ENCODE measurements at regions not wholly inside any gene's neighbourhood (a gene's known extent, or its start where the extent isn't known, plus 50 kb on each side); places are given as distances from the start of the nearest gene placed in this dataset.

GRCh38 chr17:77308861-77309726, 168.3 kb downstream of the SEC14L1 start:
- no peak for DNase-seq

DNA sequence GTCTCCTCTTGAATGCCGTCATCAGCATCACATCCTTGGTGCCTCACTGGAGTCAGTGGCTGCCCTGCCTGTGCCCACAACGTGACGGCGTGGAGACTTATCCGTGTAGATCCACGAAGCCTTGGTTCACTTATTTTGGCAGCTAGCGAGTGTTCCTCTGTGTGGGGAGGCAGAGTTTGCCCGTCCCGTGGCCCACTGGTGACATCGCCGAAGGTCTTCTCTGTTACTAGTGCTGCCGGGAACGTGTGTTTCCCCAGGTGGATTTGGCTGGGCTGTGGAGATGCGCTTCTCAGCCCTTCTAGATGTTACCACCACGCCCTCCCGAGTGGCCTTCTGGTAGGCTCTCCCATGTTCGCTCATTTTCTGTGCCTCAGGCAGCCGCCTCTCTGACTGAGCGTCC, 169.6 kb downstream of the SEC14L1 start:
- DNase-seq, result no peak

GRCh38 chr17:77311371-77311981, 170.7 kb downstream of the SEC14L1 start:
- no peak for DNase-seq

GRCh38 chr17:77312061-77312701, 171.4 kb downstream of the SEC14L1 start:
- DNase-seq, result no peak

- DNase-seq, result no peak
Observed at GRCh38 chr17:77312786-77313599, 172.2 kb downstream of the SEC14L1 start.

DNA sequence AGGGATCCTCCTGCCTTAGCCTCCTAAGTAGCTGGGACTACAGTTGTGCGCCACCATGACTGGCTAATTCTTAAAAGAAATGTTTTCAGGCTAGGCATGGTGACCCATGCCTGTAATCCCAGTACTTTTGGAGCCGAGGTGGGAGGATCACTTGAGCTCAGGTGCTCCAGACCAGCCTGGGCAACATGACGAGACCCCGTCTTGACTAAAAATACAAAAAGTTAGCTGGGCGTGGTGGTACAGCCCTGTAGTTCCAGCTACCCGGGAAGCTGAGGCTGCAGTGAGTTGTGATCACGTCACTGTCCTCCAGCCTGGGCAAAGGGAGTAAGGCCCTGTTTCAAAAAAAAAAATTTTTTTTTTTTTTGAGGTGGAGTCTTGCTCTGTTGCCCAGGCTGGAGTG, 173.1 kb downstream of the SEC14L1 start:
- no peak for DNase-seq

DNA sequence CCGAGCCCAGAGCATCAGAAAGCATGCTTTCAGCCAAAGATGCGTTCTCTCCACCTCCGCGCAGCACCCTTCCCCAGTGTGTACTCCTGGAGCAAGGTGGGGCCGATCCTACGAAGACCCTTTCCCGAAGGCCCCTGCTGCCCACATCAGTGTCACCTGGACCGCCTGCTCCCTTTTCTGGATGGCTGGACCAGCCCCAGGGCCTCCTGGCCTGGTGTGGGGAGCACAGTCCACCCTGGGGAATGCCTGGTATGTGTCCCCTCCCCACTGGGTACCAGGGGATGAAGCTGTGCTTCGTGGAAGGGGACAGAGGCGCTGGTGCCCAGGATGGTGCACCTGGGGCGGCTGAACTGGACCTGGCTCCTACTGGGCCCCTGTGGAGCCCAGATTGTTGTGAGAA, 173.8 kb downstream of the SEC14L1 start:
- no peak for DNase-seq

- no peak for DNase-seq
Observed at GRCh38 chr17:77315010-77315409, 174.2 kb downstream of the SEC14L1 start.

- DNase-seq, result no peak
Observed at GRCh38 chr17:77315551-77316190, 174.9 kb downstream of the SEC14L1 start.

DNA sequence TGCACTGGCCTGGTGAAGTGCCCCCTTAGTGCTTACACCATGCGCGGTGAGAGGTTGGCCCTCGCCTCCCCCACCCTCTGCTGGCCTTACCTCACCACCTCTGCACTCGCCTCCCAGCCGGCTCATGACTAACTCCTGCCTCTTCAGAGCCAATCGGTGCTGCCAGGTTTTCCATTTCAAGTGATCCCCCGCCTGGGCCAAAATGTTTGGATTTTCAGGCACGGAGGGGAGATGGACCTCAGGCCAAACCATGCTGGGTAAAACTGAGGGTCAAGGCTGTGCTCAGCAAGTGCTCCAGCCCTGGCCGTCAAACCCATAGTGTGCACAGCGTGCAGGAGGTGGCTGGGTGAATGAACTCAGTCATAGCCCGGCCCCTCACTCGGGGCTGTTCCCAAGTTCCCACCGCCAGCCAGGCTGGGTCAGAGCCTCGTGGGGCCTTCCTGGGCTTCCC, 175.4 kb downstream of the SEC14L1 start:
- DNase-seq, result no peak

- DNase-seq, result no peak
Observed at GRCh38 chr17:77316651-77317050, 175.9 kb downstream of the SEC14L1 start.

- no peak for DNase-seq
Observed at GRCh38 chr17:77317091-77317750, 176.5 kb downstream of the SEC14L1 start.

DNA sequence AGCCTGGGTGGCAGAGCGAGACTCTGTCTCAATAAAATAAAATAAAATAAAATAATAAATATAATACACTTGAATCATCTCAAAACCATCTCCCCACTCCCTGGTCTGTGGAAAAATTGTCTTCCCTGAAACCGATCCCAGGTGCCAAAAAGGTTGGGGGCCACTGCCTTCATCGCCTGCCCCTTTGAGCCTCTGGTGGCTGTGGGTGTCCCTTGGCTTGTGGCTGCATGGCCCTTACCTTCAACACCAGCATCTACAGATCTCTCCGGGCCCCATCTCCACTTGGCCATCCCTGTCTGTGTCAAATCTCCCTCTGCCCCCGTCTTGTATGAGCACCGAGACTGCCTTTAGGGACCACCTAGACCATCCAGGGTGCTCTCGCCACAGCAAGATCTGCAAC, 177.3 kb downstream of the SEC14L1 start:
- no peak for DNase-seq

DNA sequence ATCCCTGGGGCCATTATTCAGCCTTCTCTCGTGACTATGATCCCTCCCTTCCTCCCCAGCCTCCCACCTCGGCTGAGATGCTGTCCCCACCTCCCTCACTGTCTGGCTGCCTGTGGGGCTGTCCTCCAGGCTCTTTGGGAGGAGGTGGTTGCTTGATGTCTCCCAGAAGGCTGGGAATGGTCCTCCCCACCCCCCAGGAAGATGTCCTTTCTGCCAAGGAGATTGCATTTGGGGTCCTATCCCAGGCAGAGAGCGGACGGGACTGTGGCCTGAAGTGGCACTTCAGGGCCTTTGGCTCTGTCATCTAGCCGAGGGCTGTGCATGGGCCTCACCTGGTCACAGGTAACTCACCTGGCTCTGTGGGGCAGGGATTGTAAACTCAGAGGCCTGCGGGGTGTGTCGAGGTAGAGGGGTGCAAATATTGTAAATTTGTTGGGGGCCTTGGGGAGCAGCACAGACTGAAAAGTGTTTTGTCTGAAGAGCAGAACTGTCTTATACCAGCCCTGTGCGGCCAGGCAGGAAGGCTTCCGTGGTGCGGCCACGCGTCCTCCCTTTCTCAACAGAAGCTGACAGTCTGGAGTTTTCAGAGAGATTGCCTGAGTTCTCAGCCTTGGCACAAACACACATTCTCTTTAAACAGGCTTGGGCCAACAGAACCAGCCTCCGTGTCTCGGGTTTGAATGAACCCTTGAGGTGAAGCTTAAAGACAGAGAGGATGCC, 177.9 kb downstream of the SEC14L1 start:
- DNase-seq, result no peak

- DNase-seq, result no peak
Observed at GRCh38 chr17:77319211-77320043, 178.7 kb downstream of the SEC14L1 start.

DNA sequence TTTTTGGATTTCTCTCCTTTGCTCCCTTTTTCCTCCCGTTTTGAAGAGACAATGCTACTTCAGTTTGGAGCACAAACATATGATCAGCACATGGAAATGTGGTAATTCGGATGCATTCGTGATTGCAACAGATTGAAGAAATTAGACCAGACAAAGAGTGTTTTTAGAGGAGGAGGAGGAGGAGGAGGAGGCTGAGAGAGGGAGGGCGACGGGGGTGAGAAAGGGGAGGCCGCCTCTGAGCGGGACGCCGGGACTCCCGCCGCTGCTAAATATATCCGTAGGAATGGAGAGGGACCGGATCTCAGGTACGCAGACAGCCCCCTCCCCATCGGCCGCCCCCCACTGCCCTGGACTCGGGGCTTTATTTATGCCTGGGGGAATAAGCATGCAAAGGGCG, 179.3 kb downstream of the SEC14L1 start:
- no peak for DNase-seq

DNA sequence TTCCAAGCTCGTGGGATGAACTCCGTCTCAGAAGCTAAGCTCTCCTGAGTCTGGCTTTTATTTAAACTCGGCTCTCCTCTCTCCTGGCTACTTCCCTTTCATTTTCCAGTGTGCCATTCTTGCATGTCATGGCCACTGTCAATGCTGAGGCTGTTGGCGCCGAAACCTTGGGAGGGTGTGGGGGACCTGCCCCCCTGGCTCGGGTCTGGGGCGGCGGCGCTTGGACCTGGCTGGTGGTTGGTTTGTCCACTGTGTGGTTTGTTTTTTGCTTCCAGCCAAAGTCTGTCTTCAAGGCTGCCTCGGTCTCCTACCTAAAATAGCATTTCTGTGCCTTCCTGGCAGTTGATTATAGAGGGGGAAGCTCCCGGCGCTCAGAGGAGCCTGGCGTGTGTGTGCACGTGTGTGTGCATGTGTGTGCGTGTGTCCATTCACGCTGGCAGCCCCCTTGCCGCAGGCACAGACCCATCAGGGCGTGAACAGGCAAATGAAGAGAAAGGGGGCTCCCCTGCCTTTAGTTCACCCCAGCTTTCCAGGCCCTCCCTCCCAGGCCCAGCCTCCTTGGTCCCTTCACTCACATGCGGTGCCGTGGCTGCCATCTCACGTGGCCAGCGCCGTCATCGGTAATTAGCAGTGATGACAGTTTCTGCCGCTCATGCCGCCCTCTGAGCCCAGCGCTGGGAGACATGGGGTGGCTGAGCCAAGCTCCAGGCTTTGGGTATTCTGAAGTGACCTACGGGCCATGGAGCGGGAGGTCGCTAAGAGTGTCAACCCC, 179.9 kb downstream of the SEC14L1 start:
- DNase-seq, result no peak

GRCh38 chr17:77321649-77322513, 181.1 kb downstream of the SEC14L1 start:
- DNase-seq, result no peak
